Loucy (cell line): ENCODE measurements at regions not wholly inside any gene's neighbourhood (a gene's known extent, or its start where the extent isn't known, plus 50 kb on each side); places are given as distances from the start of the nearest gene placed in this dataset.

Experiments
- EZH2phosphoT487 ChIP-seq: fragments of 200-600 bp; IDR thresholded peaks from 2 replicates; pipeline ENCODE4 v1.6.1; 2018; ENCODE audit warnings: antibody characterized with exemption, mild to moderate bottlenecking, moderate library complexity, borderline replicate concordance
- TF ChIP-seq, protein P1 (sequence below): fragments of 200-600 bp; sonication (generic); conservative IDR thresholded peaks from 2 replicates; pipeline ENCODE4 v1.5.1; 2014; ENCODE audit warnings: mild to moderate bottlenecking, antibody characterized with exemption, low read length

- TF ChIP-seq, protein P1, sequence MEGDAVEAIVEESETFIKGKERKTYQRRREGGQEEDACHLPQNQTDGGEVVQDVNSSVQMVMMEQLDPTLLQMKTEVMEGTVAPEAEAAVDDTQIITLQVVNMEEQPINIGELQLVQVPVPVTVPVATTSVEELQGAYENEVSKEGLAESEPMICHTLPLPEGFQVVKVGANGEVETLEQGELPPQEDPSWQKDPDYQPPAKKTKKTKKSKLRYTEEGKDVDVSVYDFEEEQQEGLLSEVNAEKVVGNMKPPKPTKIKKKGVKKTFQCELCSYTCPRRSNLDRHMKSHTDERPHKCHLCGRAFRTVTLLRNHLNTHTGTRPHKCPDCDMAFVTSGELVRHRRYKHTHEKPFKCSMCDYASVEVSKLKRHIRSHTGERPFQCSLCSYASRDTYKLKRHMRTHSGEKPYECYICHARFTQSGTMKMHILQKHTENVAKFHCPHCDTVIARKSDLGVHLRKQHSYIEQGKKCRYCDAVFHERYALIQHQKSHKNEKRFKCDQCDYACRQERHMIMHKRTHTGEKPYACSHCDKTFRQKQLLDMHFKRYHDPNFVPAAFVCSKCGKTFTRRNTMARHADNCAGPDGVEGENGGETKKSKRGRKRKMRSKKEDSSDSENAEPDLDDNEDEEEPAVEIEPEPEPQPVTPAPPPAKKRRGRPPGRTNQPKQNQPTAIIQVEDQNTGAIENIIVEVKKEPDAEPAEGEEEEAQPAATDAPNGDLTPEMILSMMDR, result no peak
- no peak for TF ChIP-seq EZH2phosphoT487
Measured at GRCh38 chr12:98185606-98186005, 329.8 kb upstream of the TMPO start.
